ENCODE measurements at regions not wholly inside any gene's neighbourhood (a gene's known extent, or its start where the extent isn't known, plus 50 kb on each side); places are given as distances from the start of the nearest gene placed in this dataset.

DNA sequence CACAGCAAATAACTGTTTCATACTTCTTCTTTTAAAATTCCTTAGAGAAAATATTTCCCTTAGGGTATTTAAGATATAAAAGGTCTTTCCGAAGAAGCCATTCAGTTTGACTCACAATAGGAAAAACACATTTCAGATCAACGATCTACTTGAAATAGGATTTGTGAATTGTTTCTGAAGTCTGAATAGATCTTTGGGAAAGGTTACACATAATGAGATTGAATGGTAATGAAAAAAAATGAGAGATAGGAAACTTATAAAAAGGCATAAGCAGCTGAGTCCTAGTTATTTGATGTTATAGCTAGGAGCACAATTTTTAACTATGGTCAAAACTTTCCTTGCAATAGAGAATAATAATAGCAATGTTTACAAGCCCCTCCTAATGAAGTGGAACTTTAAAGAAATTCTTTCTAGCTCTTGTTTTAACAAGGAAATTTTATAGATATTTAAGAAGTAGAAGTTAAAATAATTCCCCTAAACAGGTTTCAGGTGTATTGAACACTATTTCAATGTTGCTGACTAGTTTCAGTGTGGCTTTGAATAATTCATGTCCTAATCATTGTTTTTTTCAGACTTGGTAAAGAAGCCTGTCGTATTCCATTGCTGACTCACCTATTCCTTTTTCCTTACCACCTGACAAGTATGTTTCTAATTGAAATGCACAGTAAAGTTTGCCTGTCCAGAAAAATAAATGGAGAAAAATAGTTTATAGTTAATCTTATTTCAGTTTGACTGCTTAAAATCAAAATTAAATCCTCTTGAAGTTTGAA lies 89.1 kb downstream of the PCDH18 start:
- TF ChIP-seq POLR2AphosphoS5 (IDR thresholded peaks at IDR 0.05): no peak
- TF ChIP-seq EP300 (IDR thresholded peaks at IDR 0.05): no peak
- TF ChIP-seq, protein P1, sequence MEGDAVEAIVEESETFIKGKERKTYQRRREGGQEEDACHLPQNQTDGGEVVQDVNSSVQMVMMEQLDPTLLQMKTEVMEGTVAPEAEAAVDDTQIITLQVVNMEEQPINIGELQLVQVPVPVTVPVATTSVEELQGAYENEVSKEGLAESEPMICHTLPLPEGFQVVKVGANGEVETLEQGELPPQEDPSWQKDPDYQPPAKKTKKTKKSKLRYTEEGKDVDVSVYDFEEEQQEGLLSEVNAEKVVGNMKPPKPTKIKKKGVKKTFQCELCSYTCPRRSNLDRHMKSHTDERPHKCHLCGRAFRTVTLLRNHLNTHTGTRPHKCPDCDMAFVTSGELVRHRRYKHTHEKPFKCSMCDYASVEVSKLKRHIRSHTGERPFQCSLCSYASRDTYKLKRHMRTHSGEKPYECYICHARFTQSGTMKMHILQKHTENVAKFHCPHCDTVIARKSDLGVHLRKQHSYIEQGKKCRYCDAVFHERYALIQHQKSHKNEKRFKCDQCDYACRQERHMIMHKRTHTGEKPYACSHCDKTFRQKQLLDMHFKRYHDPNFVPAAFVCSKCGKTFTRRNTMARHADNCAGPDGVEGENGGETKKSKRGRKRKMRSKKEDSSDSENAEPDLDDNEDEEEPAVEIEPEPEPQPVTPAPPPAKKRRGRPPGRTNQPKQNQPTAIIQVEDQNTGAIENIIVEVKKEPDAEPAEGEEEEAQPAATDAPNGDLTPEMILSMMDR (IDR thresholded peaks at IDR 0.05): no peak
- TF ChIP-seq POLR2A (IDR thresholded peaks at IDR 0.05): no peak
- WGBS, 2 donors: 88% methylated on average over 3 of the region's 3 CpGs
- no peaks in the 10 kb centered on the region for H3K9me3 ChIP-seq

DNA sequence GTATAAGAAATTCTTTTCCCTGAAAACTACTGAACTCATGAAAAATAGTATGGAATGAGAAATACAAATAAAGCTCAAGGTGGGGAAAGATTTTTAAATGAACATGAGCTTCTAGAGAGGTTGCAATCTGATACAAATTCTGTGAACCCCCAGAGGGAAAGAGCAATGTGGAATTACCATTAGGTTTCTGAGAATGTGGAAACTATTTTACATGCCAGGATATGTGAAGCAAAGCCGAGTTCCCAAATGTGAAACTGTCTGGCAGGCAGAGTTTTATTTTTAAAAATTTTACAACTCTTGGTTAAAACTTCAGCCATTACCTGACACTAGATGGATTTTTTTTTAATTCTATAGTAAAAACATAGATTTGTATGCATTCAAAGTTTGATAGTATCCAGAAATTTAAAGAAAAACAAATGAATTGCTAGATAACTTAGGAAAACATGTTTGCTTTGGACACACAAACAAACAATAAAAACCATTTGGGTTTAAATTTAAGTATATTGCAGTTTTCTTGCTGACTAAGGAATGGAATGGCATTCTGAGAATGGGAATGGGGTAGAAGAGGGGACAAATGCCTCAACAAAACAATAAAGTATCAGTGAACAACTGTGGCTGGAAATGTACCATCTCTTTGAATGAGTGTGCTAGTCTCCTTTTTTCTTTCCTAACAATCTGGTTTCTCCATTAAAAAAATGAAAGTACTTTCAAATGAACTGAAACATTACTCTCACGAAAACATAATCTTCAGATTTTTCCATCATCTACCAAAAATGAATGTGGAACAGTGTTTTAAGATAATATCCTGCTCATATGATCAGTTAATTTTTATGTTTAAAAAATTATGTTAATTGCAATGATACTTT lies 99.6 kb downstream of the PCDH18 start:
- H3K27me3 ChIP-seq: no peaks in the 10 kb centered on the region
- no peaks in the 10 kb centered on the region for H3K36me3 ChIP-seq
- TF ChIP-seq EP300 (IDR thresholded peaks at IDR 0.05) (no peak), POLR2AphosphoS5 (IDR thresholded peaks at IDR 0.05) (no peak), POLR2A (IDR thresholded peaks at IDR 0.05) (no peak)
- TF ChIP-seq, protein P1 (IDR thresholded peaks at IDR 0.05): no peak
- ATAC-seq (ENCODE audit: low FRiP score in 2 of 2): no peak
- H3K4me3 ChIP-seq: no peak overlapping the region
- H3K9me3 ChIP-seq: no peaks in the 10 kb centered on the region
- H3K4me1 ChIP-seq: no peaks in the 10 kb centered on the region
- 63 to 69% methylated on average over 2 of the region's 2 CpGs for WGBS, 2 donors
- no peak overlapping the region for H3K27ac ChIP-seq
- no peak for DNase-seq

More for the DNA sequence above, 89.1 kb downstream of the PCDH18 start:
- DNase-seq (no peak), ATAC-seq (ENCODE audit: low FRiP score in 2 of 2) (no peak)
- Histone ChIP-seq H3K36me3 (no peaks in the 10 kb centered on the region), H3K27me3 (no peaks in the 10 kb centered on the region), H3K27ac (no peak overlapping the region), H3K4me3 (no peak overlapping the region), H3K4me1 (no peaks in the 10 kb centered on the region)

DNA sequence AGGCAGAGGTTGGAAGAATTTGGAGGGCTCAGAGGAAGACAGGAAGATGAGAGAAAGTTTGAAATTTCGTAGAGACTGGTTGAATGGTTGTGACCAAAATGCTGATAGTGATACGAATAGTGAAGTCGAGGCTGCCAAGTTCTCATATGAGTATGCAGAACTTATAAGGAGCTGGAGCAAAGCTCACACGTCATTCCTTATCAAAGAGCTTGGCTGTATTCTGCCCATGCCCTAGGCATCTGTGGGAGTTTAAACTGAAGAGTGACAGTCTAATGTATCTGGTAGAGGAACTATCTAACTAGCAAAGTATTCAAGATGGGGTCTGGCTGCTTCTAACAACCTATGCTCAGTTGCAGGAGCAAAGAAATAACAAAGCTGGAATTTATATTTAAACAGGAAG lies 102.1 kb downstream of the PCDH18 start:
- Histone ChIP-seq H3K36me3 (no peaks in the 10 kb centered on the region), H3K27me3 (no peaks in the 10 kb centered on the region), H3K4me1 (no peaks in the 10 kb centered on the region), H3K4me3 (no peak overlapping the region), H3K9me3 (no peaks in the 10 kb centered on the region), H3K27ac (no peak overlapping the region)
- TF ChIP-seq, protein P1 (IDR thresholded peaks at IDR 0.05): no peak
- TF ChIP-seq POLR2A (IDR thresholded peaks at IDR 0.05) (no peak), EP300 (IDR thresholded peaks at IDR 0.05) (no peak), POLR2AphosphoS5 (IDR thresholded peaks at IDR 0.05) (no peak)
- WGBS, 2 donors: 78 to 86% methylated on average over 4 of the region's 4 CpGs
- ATAC-seq (ENCODE audit: low FRiP score in 2 of 2) (no peak), DNase-seq (no peak)

DNA sequence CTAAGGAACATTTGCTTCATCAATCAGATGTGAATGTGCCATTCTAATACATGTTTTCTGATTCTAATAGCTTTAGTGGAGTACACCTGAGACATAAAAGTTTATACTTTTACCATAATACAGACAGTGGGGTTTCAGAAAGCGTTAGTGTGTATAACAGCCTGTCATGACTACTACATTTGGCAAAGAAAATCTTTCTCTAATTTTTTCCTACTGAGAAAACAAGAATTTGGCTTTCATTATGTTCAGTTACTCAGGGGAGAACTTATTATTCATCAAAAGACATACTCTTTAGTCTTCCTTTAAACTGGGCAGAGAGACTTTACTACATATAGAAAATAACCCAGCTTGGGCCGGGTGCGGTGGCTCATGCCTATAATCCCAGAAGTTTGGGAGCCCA lies 104.9 kb downstream of the PCDH18 start:
- DNase-seq (no peak), ATAC-seq (ENCODE audit: low FRiP score in 2 of 2) (no peak)
- H3K27me3 ChIP-seq: no peaks in the 10 kb centered on the region
- no peaks in the 10 kb centered on the region for H3K36me3 ChIP-seq
- 88 to 93% methylated on average over 3 of the region's 3 CpGs for WGBS, 2 donors
- no peak overlapping the region for H3K27ac ChIP-seq
- TF ChIP-seq, protein P1 (IDR thresholded peaks at IDR 0.05): no peak
- no peak for TF ChIP-seq POLR2A (IDR thresholded peaks at IDR 0.05)
- no peak for TF ChIP-seq EP300 (IDR thresholded peaks at IDR 0.05)
- no peak for TF ChIP-seq POLR2AphosphoS5 (IDR thresholded peaks at IDR 0.05)
- no peaks in the 10 kb centered on the region for H3K9me3 ChIP-seq
- H3K4me3 ChIP-seq: no peak overlapping the region
- no peaks in the 10 kb centered on the region for H3K4me1 ChIP-seq
